Stimulated activated CD4-positive, alpha-beta T cell treated with anti-CD3 and anti-CD28 coated beads, TNF-alpha, amount 100 ng/mL, for 48 hours (primary cell): ENCODE measurements at regions not wholly inside any gene's neighbourhood (a gene's known extent, or its start where the extent isn't known, plus 50 kb on each side); places are given as distances from the start of the nearest gene placed in this dataset.

Experiments used
- DNase-seq, 3 donors: peaks; one replicate each; pipeline ENCODE4 v3.0.0-alpha.2; 2020; ENCODE audit warnings: low read depth in 3 of 3

DNA sequence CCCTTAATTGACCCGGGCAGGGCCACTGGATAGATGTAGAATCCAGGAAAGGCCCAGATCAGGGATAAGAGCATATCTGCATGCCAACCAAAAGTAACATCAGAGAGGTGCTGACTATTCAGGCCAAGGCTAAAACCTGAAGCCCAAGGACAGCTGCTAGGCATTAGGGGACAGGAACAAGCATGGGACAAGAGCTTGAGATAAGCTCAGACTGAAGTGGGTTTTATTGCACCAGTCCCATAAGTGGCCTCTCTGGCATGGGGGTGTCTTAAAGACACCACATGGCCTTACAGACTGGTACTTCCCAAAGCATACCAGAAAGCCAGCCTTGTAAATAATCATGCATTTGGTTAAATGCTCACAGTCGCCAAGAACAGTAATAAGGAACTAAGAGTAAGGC is 376.1 kb downstream of the FBXW7 start:
- no peak for DNase-seq

DNA sequence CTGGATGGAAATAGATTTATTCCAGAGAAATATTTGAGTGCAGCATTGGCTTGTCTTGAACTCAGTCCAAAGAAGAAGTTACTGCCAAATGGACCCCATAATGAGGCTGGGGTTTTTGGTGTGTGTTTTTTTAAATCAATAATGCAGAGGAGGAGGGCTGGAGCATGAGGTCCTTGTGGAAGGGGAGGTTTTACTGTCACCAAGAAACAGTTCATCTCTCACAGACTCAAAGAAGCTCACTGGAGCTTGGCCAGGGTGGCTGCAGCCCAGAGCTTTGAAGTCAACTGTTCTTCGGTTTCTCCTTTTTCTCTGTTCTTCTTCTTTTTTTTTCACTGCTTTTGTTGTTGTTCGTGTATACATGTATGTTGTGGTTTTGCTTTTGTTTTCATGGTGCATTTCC is 377.7 kb downstream of the FBXW7 start:
- DNase-seq = no peak

DNA sequence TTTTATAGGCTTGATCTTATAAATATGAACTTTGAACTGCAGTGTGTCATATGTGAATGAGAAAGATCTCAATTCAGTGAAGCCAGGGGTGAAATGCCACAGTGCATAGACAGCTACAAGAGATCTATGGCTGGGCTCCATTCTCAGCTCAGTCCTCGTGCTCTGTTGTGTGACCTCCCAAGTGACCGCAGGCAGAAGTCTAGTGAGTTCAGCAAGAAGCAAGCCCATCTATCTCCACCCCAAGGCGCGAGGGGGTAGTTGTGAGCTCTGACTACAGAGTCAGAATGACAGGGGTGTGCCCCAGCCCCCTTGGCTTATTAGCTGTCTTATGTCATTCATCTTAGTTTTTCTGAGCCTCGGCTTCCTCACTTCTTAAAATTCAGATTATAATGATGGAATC is 378.3 kb downstream of the FBXW7 start:
- DNase-seq = no peak

DNA sequence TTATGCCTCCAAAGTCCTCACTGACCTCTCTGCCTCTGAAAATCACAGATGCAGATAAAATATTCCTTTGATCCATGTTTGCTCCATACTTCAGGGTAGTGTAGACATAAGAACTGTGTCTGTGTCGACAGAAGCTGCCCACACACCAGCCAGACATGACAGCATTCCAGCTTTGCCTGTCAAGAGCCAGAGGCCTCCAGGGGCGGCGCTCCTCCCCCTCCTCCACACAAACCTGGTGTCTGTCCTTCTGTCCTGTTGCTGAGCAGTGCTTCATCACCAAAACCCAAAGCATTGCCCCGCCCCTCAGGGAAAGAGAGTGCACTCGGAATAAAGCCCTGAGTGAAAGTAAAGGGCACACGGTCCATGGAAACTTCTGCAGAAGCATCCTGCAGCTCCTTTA is 379.4 kb downstream of the FBXW7 start:
- no peak for DNase-seq

DNA sequence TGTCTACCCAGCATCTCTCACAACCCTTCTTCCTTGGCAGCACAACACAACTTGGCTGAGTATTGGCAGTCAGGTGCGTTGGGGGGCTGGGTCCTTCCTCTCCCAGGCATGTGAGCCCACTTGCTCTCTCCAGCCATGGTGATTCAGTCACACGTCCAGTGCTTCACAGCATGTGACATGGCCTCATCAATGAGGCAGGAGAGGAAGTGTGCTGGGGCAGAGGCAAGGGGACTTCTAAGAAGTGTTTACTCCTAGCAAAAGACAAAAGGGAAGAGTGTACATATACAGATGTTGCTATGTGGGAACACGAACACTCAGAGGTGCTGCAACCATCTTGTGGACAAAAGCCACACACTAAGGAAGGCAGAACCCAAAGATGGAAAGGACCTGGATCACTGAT is 380.8 kb downstream of the FBXW7 start:
- DNase-seq = no peak

DNA sequence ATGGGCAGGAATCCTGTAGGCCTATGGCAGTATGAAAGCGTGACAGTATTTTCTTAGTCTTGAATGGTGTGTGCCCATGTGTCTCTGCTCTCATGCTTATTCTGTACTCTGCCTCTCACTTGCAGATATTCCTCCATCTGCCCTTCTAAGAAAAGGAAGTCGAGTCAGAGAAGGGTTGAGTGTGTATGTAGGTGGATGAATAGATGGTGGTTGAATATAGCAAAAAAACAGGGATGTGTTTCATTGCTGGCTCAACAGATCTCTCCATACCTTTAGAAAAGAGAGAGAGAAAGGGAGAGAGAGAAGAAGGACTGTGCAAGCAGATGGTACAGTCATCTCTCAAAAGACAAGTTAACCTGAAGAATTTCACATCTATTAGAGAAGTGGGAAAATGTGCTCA is 381.5 kb downstream of the FBXW7 start:
- no peak for DNase-seq

DNA sequence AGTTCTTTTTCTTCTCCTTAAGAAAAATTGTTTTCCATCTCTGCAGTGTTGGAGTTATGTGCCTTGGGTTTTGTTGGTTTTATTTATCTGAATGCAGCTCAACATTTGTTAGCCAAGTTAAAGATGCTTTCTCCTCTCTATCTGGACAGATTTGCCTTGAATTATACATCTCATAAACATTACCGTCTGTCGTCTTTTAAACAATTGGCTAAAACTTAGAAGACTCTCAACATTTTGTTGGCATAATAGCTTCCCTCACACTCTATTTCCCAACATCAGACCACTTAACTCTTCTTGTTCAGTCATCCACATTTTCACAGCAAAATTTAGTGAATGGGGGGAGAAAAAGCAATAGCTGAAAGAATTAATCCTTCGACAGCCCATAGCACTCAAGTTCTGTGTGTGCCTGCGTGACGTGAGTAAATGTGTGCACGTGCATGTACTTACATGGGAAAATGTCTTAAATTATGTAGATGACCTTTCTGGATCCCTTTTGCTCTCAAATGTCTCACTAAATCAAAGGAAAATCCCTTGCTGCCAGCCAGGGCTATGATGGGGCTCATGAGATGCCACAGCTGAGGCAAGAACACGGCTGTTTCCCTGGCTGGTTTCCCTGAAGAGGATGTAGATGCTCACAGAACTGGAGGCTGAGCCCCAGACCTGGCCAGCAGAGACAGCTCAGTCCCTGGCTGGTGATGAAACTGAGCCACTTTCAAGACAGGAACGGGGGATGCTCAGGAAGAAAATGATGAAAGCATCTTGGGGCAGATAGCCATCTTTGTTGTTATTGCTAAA is 382.2 kb downstream of the FBXW7 start:
- DNase-seq = no peak

DNA sequence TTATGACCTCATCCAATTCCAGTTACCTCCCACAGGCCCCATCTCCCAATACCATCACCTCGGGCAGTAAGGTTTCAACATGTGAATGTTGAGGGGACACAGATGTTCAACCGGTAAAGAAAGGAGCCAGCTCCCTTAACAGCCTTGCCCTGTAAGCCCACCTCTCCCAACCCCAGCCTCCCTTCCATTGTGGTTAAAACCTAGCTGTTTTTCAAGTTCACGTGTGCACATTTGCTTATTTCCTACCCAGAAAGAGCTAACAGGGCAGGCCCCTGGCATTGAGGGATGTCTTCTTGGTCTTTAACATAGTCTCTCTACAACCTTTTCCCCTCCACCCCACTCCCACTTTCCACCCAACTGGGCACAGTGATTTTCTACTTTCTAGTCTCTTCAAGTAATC is 385.7 kb downstream of the FBXW7 start:
- no peak for DNase-seq

DNA sequence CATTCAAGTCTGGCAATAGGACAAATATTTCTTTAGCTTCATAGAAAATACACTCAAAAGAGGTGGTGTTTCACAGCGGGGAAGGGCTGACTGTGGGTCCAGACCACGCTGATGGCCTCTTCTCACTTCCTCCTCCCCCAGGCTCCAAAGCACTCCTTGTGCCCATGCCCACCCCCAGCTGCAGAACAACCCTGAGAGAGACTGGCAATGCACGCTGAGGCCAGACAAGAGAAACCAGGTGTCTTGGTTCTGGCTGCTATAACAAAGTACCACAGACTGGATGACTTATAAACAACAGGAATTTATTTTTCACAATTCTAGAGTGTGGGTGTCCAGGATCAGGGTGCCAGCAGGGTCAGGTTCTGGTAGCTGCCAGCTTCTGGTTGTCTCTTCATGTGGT is 386.1 kb downstream of the FBXW7 start:
- DNase-seq = no peak

DNA sequence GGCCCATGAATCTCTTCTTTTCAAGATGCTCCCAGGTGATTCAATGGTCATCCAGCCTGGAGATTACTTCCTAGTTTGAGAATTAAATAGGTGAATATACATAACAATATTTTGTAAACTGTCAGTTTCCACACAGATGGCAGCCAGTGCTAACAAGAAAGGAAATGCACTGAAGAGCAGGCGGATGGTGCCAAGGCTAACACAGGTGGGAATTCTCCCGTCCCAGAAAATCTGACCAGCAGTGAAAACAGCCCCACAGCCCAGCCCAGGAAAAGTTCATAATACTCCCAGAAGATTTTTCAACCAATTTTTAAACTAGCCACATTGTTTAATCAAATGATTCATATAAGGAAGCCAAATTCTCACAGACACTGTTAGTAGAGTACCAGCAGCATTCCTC is 387.2 kb upstream of the GATB start:
- DNase-seq = no peak

DNA sequence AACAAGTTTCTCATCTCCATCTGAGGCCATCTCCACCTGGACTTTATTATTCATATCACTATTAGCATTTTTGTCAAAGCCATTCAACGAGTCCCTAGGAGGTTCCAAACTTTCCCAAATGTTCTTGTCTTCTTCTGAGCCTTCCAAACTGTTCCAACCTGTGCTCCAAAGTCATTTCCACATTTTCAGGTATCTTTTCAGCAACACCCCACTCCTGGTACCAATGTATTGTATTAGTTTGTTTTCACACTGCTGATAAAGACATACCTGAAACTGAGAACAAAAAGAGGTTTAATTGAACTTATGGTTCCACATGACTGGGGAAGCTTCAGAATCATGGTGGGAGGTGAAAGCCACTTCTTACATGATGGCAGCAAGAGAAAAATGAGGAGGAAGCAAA is 385.4 kb upstream of the GATB start:
- DNase-seq = no peak

DNA sequence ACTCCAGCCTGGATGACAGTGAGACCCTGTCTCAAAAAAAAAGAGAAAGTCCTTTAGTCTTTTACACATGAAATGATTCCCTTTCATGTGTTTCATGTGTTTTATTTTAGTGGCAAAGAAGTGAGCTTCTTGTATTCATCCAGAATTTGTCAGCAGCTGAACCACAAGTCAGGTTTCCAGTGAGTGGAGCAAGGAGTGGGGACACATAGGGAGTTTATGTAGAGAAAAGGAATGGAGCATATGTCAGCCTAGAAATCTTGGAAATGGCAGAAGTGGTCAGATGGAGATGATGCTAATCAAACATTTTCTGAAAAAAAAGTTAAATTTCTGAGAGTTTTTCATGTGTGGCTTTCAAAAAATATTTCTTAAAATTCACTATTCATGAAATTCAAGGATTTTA is 383.0 kb upstream of the GATB start:
- no peak for DNase-seq

DNA sequence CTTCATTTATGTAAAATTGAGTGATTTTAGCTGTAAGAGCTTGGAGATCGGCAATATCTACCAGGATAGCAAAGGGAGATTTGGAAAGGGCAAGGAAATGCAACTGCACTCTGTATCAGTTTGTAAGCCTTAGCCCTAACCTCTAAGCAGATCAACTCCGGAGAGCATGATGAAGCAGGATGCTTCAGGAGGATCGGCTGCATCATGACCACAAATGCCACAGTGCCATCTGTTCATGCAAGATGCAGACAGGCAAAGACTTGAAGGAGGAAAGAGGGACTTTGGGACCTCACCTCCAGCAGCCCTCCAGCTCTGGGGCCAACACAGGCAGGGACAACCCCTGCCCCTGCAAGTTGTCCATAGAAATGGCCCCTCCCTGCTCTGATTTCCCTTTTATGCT is 377.6 kb upstream of the GATB start:
- no peak for DNase-seq

DNA sequence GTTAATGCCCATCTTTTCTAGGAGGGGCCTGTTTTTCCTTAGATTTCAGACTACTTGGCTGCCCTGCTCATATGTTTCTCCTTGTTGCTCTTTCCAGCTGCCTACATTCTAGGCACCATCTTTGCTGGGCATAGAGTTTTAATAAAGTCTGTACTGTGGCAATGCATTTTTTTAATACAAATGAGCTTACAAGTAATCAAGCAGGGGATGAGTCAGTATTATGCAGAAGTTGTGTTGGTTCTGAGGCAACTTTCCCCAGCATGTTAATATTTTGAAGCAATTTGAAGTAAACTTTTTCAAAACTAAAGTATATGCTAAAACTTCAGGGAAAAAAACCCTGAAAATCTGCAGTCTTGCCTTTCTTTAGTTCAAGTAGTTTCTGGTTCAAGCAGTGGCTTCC is 372.0 kb upstream of the GATB start:
- no peak for DNase-seq

DNA sequence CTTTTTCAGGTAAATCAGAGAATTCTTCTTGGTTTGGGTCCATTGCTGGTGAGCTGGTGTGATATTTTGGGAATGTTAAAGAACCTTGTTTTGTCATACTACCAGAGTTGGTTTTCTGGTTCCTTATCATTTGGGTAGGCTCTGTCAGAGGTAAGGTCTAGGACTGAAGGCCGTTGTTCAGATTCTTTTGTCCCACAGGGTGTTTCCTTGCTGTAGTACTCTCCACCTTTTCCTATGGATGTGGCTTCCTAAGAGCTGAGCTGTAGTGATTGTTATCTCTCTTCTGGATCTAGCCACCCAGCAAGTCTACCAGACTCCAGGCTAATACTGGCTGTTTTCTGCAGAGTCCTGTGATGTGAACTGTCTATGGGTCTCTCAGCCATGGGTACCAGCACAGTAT is 367.5 kb upstream of the GATB start:
- no peak for DNase-seq

DNA sequence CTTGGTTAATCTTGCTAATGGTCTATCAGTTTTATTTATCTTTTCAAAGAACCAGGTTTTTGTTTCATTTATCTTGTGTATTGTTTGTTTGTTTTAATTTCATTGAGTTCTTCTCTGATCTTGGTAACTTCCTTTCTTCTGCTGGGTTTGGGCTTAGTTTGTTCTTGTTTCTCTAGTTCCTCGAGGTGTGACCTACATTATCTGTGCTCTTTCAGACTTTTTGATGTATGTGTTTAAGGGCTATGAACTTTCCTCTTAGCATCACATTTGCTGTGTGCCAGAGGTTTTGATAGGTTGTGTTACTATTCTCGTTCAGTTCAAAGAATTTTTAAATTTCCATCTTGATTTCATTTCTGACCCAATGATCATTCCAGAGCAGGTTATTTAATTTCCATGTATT is 365.4 kb upstream of the GATB start:
- no peak for DNase-seq

DNA sequence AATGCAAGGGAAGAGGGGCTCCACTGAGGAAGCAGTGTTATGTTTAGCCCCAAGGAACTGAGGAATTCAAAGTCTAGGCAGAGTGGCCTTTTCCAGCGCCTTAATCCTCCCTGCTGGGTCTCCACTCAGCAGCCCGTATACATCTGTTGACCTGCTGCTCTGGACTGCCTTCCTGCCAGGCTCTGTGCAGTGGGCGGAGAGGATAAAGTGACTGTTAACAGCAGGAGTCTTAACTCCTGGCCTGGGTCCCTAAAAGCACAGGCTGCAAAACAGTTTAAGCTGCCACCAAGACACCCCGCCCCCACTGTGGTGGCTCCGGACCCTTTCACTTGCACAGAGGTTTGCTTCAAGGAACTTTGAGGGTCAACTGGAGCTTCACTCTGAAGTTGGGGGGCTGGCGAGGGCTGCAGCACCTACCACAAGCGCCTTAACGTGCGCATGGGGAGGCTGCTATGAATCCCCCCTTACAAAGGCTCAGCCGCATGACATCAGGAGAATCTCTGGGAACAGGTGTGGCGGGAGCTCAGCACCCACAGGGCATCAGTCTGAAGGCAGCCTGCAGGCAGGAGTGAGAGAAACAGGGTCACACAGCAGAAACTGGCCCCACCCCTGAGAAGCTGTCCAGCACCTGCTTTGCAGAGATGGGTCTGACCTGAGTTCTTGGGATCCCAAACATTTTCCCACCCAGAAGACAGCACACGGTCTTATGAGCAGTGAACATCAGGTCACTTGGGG is 358.2 kb upstream of the GATB start:
- DNase-seq = no peak

DNA sequence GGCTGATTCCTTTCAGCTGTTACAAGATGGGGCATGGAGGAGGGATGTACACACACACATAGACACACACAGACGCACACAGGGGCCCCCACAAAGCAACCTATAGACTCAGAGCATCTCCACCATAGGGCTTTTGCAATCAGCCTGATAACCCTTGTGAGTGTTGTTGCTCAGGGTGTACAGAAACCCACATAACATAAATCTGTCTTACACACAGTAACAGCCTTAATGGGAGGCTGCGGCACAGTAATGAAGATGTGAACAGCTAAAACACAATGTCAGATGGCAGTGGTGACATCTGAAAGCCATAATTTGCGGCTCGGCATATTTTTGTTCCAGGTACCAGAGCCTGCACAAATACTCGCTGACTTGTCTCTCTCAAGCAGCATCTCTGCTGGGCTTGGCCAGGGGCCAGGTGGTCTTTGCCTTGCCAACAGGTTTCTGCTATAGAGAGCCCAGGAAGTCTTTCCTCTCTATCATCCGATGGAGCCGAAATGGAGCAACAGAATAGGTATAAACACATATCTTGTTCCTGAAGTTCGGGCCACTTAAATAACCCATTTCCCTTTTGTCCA is 357.2 kb upstream of the GATB start:
- no peak for DNase-seq

DNA sequence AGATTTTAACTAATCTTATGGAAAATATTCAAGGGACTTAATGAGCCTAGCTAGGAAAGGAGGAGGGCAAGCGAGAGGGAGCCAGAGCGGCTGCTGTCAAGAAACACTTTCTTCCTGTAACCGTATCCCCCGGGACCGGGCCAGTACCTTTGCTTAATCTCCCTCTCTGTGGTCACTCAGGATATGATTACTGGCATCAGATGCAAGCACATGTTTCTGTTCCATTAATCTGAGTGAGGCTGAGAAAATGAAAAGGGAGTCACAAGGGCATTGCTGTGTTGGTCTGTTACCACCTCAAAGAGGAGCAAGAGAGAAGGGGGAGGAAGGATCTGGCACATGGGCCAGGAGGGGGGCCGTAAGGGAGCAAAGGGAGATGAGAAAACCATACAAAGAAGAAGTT is 356.7 kb upstream of the GATB start:
- DNase-seq = no peak

DNA sequence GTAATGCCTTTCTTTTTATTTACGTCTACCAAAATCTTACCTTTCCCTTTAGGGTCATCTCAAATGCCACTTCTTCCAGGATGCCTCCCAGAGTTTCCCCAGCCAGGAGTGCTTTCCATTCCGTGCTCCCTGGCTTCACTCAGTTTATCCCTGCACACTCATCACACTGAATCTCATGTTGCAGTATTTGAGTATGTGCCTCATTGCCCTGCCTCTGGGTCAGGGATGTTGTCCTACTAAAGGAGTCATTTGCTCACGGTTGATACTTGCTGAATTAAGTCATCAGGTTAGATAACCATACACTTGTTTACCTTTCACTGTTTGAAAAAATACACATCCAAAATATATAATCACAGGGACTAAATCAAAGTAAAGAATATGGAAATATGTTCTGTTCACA is 356.2 kb upstream of the GATB start:
- no peak for DNase-seq

DNA sequence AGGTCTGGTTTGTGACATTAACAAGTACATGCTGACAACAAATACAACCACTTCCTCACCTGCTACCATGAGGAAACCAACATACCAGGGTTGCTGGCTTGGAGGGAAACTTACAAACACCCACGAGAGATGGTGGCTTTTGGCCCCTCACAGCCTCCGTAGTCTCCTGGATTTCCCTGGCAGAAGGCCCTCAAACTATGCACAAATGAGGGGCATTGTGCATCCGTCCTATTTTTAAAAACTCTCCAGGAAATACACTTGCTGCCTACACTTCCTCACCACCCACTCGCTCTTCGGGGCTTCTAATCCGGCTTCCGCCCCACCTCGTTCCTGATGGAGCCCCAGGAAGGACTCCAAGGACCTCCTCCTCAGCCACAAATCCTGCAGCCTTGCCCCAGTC is 355.0 kb upstream of the GATB start:
- DNase-seq = no peak

DNA sequence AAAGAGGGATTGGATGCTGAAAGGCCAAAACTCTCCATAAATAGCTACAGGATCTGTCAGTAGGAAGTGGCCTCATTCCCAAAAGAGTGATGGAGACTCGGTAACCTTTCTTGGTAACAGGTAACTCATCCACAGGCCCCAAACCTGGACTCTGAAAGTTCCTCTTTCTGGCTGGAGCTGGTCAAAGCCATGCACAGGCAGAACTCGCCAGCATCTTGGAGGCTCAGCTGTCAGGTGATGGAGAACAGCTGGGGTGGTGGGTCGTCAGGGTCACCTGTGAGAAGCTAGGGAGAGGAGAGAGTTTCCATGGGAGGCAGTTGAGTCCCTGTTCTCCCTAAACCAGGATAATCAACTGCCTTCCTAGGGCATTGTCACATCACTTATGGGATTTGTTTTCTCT is 354.3 kb upstream of the GATB start:
- no peak for DNase-seq

DNA sequence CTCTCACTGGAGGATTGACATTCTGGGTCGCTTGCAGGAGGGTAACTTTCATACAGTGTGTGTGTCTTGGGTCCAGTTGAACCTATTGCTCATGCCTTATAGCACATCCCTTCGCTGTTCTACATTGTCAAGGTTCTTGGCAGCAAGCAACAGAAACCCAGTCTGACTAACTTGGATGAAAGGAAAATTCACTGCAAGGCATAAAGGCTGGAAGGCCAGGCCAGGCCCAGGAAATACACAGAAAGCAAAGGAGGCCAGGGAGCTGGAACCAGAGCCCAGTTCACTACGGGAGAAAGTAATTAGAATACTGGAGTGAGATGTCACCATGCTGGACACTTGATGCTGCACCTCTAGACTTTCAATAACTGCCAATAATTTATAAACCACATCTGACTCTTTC is 353.8 kb upstream of the GATB start:
- no peak for DNase-seq
